Heart left ventricle (tissue), 16 donors: ENCODE measurements at regions not wholly inside any gene's neighbourhood (a gene's known extent, or its start where the extent isn't known, plus 50 kb on each side); places are given as distances from the start of the nearest gene placed in this dataset.

Experiments
- ATAC-seq, 4 donors: fragments of 200-7000 bp; cut with Tn5 transposase; one replicate each; pipeline ENCODE4 v1.9.1; 2020 to 2022; ENCODE audit warnings: moderate library complexity in 4 of 4, mild to moderate bottlenecking in 3 of 4, moderate number of reproducible peaks in 1 of 4
- DNase-seq, 5 donors: peaks; one replicate each; pipeline ENCODE4 v3.0.0-alpha.2; 2020
- H3K27ac ChIP-seq, 12 donors: fragments of 200-600 bp; sonication (generic) in 4 of 12; one replicate each; pipeline versions ENCODE4 v1.5.0 to v1.8.0; 2016 to 2022; ENCODE audit warnings: mild to moderate bottlenecking in 2 of 12
- H3K27me3 ChIP-seq, 9 donors: fragments of 200-600 bp; sonication (generic) in 2 of 9; one replicate each; pipeline versions ENCODE4 v1.5.1 to v1.8.0; 2016 to 2022; ENCODE audit warnings: mild to moderate bottlenecking in 3 of 9
- H3K36me3 ChIP-seq, 9 donors: fragments of 200-600 bp; sonication (generic) in 2 of 9; one replicate each; pipeline versions ENCODE4 v1.5.0 to v1.8.0; 2018 to 2022; ENCODE audit warnings: mild to moderate bottlenecking in 2 of 9
- H3K4me1 ChIP-seq, 12 donors: fragments of 200-600 bp; sonication (generic) in 4 of 12; one replicate each; pipeline versions ENCODE4 v1.5.0 to v1.8.0; 2016 to 2022; ENCODE audit warnings: mild to moderate bottlenecking in 3 of 12
- H3K4me3 ChIP-seq, 12 donors: fragments of 200-600 bp; sonication (generic) in 4 of 12; one replicate each; pipeline versions ENCODE4 v1.5.0 to v1.8.0; 2017 to 2022; ENCODE audit warnings: mild to moderate bottlenecking in 9 of 12, moderate library complexity in 4 of 12
- H3K9me3 ChIP-seq, 12 donors: fragments of 200-600 bp; sonication (generic) in 4 of 12; one replicate each; pipeline versions ENCODE4 v1.5.0 to v1.8.0; 2016 to 2022; ENCODE audit warnings: mild to moderate bottlenecking in 1 of 12
- CTCF ChIP-seq, 12 donors: fragments of 200-600 bp; sonication (generic) in 4 of 12; IDR thresholded peaks; one replicate each; pipeline versions ENCODE4 v1.5.0 to v1.8.0; 2018 to 2022; ENCODE audit warnings: antibody characterized with exemption in 12 of 12, mild to moderate bottlenecking in 5 of 12
- POLR2A ChIP-seq, 2 donors: fragments of 450-650 bp; IDR thresholded peaks; one replicate each; pipeline ENCODE4 v1.6.1; 2017; ENCODE audit warnings: antibody characterized with exemption in 2 of 2, mild to moderate bottlenecking in 2 of 2, moderate library complexity in 2 of 2
- WGBS, 4 donors: extraction: QIAGEN DNeasy Blood & Tissue Kit in 2 of 4; methylation state at CpG; one replicate each; pipeline versions ENCODE4 v1.1.5 to v1.1.7; 2013 to 2018; 5-methylcytosine and 5-hydroxymethylcytosine counted together
- intact Hi-C, 10 donors: fragments of 100-400 bp; cut with DNase I; formaldehyde crosslinking; loops; one replicate each; pipeline versions ENCODE4 v1.11.1 to v1.14.2; 2022
- donor health status: ischemic (EF 13 %, LVEDD 7.1; RV severe dilation, severe dysfunction).
- donor health status: healthy with polysubstance abuse.
- donor health status: DM: no; HTN: yes; CAD: no.
- donor health status: DM: no; HTN: no; CAD: no.
- donor health status: ischemic (EF 25% LVEDD 6.9; RV normal size, moderate dysfunction).
- donor health status: ischemic (EF 25% LVEDD 5.7; RV mildly dilated, moderate dysfunction).
- donor health status: healthy.
- donor health status: DM: yes; HTN: yes; CAD: no.
- donor health status: ischemic (EF 35%, LVEDD 5.7; RV mildly dilated, moderate dysfunction).
- donor health status: nonischemic (EF 11% LVEDD 7.7; RV severe dilation, severe dysfunction).
- donor health status: DM: yes; HTN: yes; CAD: no.
- donor health status: PGD.
- donor health status: ischemic (EF 29% LVEDD 5.4; RV normal size, mild dysfunction).
- donor health status: nonischemic (EF 23%, LVEDD 6.1; RV moderate dilation, normal function).

DNA sequence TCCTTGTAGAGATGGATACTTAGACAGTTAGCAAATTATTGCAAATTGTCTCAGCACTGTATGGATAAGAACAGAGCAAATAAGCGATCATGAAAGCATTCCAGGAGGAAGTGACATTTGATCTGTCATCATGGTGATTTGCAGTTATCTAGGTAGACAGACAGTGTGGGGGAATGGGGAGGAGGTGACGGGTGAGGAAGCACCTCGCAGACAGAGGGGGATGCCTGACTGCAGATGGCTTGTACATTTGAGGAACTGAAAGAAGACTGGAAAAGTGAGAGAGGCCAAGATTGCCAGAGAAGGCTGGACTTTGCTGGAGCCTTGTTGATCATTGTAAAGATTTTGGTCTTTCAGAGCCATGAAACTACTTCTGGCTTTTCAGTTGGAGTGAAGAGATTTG, 318.2 kb upstream of the CELF2 start:
- Histone ChIP-seq H3K27ac (no peak overlapping the region), H3K27me3 (no peaks in the 10 kb centered on the region), H3K36me3 (no peaks in the 10 kb centered on the region), H3K4me1 (peaks cover 0 to 3% (median 0%) of the 10 kb centered on the region in 12 donors), H3K9me3 (no peaks in the 10 kb centered on the region), H3K4me3 (no peak overlapping the region)
- DNase-seq (no peak), ATAC-seq (no peak)
- TF ChIP-seq POLR2A (IDR thresholded peaks at IDR 0.05): no peak
- TF ChIP-seq CTCF (IDR thresholded peaks at IDR 0.05): no peak
- 24 to 41% (median 33%) methylated on average over 3 of the region's 3 CpGs for WGBS, 4 donors
- intact Hi-C loops: no loop called here

- TF ChIP-seq POLR2A (IDR thresholded peaks at IDR 0.05) (no peak), CTCF (IDR thresholded peaks at IDR 0.05) (no peak)
- Histone ChIP-seq H3K36me3 (no peaks in the 10 kb centered on the region), H3K4me3 (no peak overlapping the region), H3K27me3 (no peaks in the 10 kb centered on the region), H3K27ac (no peak overlapping the region), H3K9me3 (no peaks in the 10 kb centered on the region), H3K4me1 (peaks cover 0 to 3% (median 0%) of the 10 kb centered on the region in 12 donors)
- ATAC-seq: no peak
- no peak for DNase-seq
- intact Hi-C loops: no loop called here
- 71 to 77% (median 74%) methylated on average over 5 of the region's 5 CpGs for WGBS, 4 donors
Observed at GRCh38 chr10:10701084-10701611, 316.5 kb upstream of the CELF2 start.

DNA sequence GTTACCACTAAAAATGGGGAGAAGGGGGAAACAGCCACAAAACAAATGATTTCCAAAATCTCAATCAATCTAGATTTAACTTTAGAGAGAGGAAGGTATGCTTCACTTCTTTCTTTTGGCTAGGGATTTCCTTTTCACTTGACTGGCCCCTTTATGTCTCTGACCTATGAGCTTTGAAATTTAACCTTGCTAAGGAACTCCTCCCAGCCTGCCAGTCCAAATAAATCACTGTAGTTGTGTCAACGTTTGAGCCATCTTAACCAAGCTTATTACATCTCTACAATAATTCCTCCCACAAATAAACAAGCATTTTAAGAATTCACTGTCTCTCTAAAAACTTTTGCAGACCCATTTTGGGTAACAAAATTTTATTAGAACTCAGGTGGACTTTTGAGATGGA, 315.5 kb upstream of the CELF2 start:
- H3K9me3 ChIP-seq: no peaks in the 10 kb centered on the region
- WGBS, 4 donors: 23 to 46% (median 39%) methylated on average over 1 of the region's 1 CpG
- no peak for ATAC-seq
- no peaks in the 10 kb centered on the region for H3K36me3 ChIP-seq
- intact Hi-C loops: no loop called here
- H3K27me3 ChIP-seq: no peaks in the 10 kb centered on the region
- TF ChIP-seq POLR2A (IDR thresholded peaks at IDR 0.05) (no peak), CTCF (IDR thresholded peaks at IDR 0.05) (no peak)
- peaks cover 0 to 3% (median 0%) of the 10 kb centered on the region in 12 donors for H3K4me1 ChIP-seq
- DNase-seq: no peak
- no peak overlapping the region for H3K27ac ChIP-seq
- H3K4me3 ChIP-seq: no peak overlapping the region

DNA sequence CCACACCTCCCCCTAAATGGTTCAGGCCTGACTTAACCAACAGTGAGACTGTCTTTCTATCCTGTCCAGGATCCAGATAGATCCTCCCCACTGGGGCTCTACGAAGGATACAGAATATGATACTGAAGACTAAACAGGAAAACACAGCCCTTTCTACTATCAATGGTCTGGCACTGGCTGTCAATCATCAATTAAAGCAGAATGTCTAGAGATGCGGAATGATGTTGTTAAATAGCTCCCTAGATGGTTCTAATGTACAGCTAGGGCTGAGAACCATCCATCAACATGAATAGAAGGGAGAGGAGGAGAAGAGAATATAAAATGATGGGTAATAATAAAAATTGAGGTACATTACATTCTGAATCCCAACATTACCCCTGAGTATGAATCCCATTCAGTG, 314.3 kb upstream of the CELF2 start:
- Histone ChIP-seq H3K9me3 (no peaks in the 10 kb centered on the region), H3K4me1 (peaks cover 0 to 3% (median 0%) of the 10 kb centered on the region in 12 donors), H3K36me3 (no peaks in the 10 kb centered on the region), H3K27me3 (no peaks in the 10 kb centered on the region), H3K27ac (no peak overlapping the region), H3K4me3 (no peak overlapping the region)
- ATAC-seq (no peak), DNase-seq (no peak)
- intact Hi-C loops: no loop called here
- TF ChIP-seq POLR2A (IDR thresholded peaks at IDR 0.05): no peak
- no peak for TF ChIP-seq CTCF (IDR thresholded peaks at IDR 0.05)
- WGBS, 4 donors: 90 to 95% (median 93%) methylated on average over 2 of the region's 2 CpGs
